ENCODE measurements at regions not wholly inside any gene's neighbourhood (a gene's known extent, or its start where the extent isn't known, plus 50 kb on each side); places are given as distances from the start of the nearest gene placed in this dataset.

DNA sequence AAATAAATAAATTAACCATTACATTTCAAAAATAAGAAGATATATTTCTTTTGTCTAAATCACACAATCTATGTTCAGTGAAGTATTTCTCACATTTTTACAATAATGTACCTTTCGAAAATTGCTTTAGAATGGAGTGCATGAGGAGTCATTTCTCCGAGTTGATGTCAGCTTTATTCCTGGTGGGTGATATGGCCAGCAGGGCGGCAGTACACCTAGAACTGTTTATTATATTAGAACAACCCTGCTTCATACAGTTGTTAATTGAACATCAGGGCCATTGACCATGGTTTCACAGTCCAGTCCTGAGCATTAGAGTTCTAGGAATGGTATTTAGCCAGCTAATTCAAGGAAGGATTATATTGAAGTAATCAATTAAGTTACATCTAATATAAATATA is 696.3 kb upstream of the SLC10A2 start:
- no peaks in the 10 kb centered on the region for H3K27me3 Mint-ChIP-seq
- H3K4me3 Mint-ChIP-seq: no peak overlapping the region
- no peaks in the 10 kb centered on the region for H3K4me1 Mint-ChIP-seq
- peaks cover 0 to 4% (median 0%) of the 10 kb centered on the region in 7 donors for H3K9me3 Mint-ChIP-seq
- no peaks in the 10 kb centered on the region for H3K36me3 Mint-ChIP-seq
- no peak overlapping the region for H3K27ac Mint-ChIP-seq
- ATAC-seq (ENCODE audit: low read depth in 2 of 2): no peak
- no peak for DNase-seq

DNA sequence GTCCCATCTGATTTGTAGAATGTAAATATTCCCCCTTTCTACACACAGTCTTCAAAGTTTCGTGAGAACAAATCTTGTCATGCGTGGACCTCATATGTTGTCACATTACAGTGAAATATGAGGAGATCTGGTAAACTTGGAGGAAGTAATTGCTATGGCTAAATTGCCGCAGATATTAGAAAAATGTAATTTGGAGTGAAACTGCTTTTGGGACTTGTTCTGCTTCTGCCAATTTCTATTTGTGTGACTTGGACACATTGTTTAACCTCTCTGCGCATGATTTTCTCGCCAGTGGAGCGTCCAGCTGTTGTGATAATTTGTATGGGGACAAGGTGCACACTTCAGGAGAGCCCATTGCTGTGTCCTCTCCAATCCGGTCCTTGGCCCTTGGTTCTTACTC is 693.1 kb upstream of the SLC10A2 start:
- H3K4me1 Mint-ChIP-seq: no peaks in the 10 kb centered on the region
- no peak overlapping the region for H3K27ac Mint-ChIP-seq
- H3K4me3 Mint-ChIP-seq: no peak overlapping the region
- ATAC-seq (ENCODE audit: low read depth in 2 of 2) (no peak), DNase-seq (no peak)
- peaks cover 0 to 4% (median 0%) of the 10 kb centered on the region in 7 donors for H3K9me3 Mint-ChIP-seq
- no peaks in the 10 kb centered on the region for H3K36me3 Mint-ChIP-seq
- no peaks in the 10 kb centered on the region for H3K27me3 Mint-ChIP-seq

DNA sequence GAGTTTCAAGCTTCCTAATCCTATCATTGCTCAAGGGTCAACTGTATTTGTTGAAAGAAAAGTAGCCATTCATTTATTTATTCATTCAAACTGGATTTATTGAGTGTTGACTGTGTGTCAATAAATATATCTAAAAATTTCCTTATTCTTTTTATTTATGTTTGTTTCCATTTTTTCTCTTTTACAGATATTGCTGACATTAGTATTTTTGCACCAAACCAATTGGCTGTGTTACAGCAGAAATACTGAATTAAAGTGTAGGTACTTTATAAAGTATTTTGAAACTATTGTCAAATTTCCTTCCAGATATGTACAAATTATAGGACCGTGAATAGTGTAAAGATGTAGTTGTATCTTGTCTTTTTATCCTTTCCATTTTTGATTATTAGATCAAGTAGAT is 692.0 kb upstream of the SLC10A2 start:
- Mint-ChIP-seq H3K4me3 (no peak overlapping the region), H3K9me3 (peaks cover 0 to 4% (median 0%) of the 10 kb centered on the region in 7 donors), H3K4me1 (no peaks in the 10 kb centered on the region), H3K27ac (no peak overlapping the region), H3K36me3 (no peaks in the 10 kb centered on the region), H3K27me3 (no peaks in the 10 kb centered on the region)
- DNase-seq: no peak
- ATAC-seq (ENCODE audit: low read depth in 2 of 2): no peak

DNA sequence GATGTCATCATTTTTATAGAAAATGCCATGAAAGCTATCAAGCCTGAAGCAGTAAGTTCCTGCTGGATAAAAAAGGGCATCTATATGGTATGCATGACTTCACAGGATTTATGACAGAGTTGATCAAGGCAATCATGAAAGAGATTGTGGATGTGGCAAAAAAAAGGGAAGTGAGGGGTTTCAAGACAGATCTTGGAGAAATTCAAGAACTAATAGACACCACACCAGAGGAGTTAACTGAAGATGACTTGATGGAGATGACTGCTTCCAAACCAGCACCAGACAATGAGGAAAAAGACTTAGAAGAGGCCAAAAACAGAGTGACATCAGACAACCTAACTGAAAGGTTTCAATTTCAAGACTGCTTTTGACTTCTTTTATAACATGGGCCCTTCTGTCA is 691.1 kb upstream of the SLC10A2 start:
- H3K4me1 Mint-ChIP-seq: no peaks in the 10 kb centered on the region
- H3K27ac Mint-ChIP-seq: no peak overlapping the region
- no peaks in the 10 kb centered on the region for H3K36me3 Mint-ChIP-seq
- H3K27me3 Mint-ChIP-seq: no peaks in the 10 kb centered on the region
- DNase-seq: no peak
- peaks cover 0 to 4% (median 0%) of the 10 kb centered on the region in 7 donors for H3K9me3 Mint-ChIP-seq
- no peak for ATAC-seq (ENCODE audit: low read depth in 2 of 2)
- no peak overlapping the region for H3K4me3 Mint-ChIP-seq

DNA sequence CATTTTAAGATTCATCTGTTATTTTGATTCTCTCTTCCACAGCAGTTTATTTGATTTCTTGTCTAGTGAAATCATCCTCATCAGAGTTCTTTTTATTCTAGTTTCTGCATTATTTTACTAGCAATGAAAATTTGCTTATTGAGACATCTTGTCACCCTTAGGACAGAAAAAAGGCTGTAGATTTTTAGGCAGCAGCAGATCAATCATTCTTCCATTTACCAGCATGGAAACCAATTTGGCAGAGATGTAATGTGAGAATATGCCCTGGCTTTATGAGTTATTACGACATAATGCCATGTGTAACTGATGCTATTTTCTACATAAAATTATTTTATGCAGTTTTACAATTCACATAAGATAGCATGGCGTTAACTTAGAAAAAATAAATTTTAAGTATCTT is 688.6 kb upstream of the SLC10A2 start:
- H3K27me3 Mint-ChIP-seq: no peaks in the 10 kb centered on the region
- no peaks in the 10 kb centered on the region for H3K36me3 Mint-ChIP-seq

DNA sequence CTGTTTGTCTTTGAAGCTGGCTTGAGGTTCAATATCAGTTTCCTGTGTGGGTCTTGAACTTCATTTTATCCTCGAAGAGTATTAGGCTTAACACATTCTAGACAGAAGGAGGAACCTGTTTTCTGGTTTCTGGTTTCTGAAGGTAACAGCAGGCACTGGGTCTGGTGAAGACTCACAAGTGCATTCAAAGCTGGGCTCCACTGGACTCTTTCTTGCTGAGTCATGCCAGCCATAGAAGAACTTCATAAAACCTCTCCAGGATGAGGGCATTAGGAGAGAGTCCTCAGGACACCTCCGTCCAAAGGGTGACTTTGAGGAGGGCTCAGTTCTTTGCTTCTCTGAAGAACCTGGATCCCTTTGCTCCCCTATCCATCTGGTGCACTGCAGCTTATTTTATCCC is 668.6 kb upstream of the SLC10A2 start:
- Mint-ChIP-seq H3K4me1 (no peaks in the 10 kb centered on the region), H3K36me3 (no peaks in the 10 kb centered on the region), H3K27ac (no peak overlapping the region), H3K4me3 (no peak overlapping the region), H3K9me3 (peaks cover 0 to 1% (median 0%) of the 10 kb centered on the region in 7 donors), H3K27me3 (no peaks in the 10 kb centered on the region)
- DNase-seq (no peak), ATAC-seq (ENCODE audit: low read depth in 2 of 2) (no peak)

More for the DNA sequence above, 688.6 kb upstream of the SLC10A2 start:
- Mint-ChIP-seq H3K4me1 (no peaks in the 10 kb centered on the region), H3K27ac (no peak overlapping the region), H3K9me3 (peaks cover 0 to 2% (median 0%) of the 10 kb centered on the region in 7 donors), H3K4me3 (no peak overlapping the region)
- ATAC-seq (ENCODE audit: low read depth in 2 of 2): no peak
- DNase-seq: no peak

DNA sequence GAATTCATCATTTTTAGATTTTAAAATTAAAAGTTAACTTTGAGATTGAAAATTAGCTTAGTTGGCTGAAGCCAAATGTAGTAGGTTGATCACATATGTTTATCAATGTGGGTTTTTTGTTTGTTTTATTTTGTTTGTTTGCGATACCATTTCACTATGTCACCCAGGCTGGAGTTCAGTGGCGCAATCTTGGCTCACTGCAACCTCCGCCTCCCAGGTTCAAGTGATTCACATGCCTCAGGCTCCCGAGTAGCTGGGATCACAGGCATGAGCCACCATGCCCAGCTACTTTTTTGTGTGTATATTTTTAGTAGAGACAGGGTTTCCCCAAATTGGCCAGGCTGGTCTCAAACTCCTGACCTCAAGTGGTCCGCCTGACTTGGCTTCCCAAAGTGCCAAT is 665.7 kb upstream of the SLC10A2 start:
- Mint-ChIP-seq H3K4me1 (no peaks in the 10 kb centered on the region), H3K9me3 (peaks cover 0 to 4% (median 0%) of the 10 kb centered on the region in 7 donors), H3K27me3 (no peaks in the 10 kb centered on the region), H3K36me3 (no peaks in the 10 kb centered on the region), H3K27ac (no peak overlapping the region), H3K4me3 (no peak overlapping the region)
- ATAC-seq (ENCODE audit: low read depth in 2 of 2): no peak
- DNase-seq: no peak

GRCh38 chr13:103730407-103730806 is 664.2 kb upstream of the SLC10A2 start:
- no peaks in the 10 kb centered on the region for H3K27me3 Mint-ChIP-seq
- no peak overlapping the region for H3K27ac Mint-ChIP-seq
- no peaks in the 10 kb centered on the region for H3K36me3 Mint-ChIP-seq

GRCh38 chr13:103726808-103727207 is 660.6 kb upstream of the SLC10A2 start:
- Mint-ChIP-seq H3K9me3 (peaks cover 0 to 2% (median 0%) of the 10 kb centered on the region in 7 donors), H3K4me3 (no peak overlapping the region), H3K27me3 (no peaks in the 10 kb centered on the region), H3K27ac (no peak overlapping the region), H3K36me3 (no peaks in the 10 kb centered on the region), H3K4me1 (no peaks in the 10 kb centered on the region)
- DNase-seq: no peak
- no peak for ATAC-seq (ENCODE audit: low read depth in 2 of 2)

More at GRCh38 chr13:103730407-103730806, 664.2 kb upstream of the SLC10A2 start:
- peaks cover 0 to 4% (median 0%) of the 10 kb centered on the region in 7 donors for H3K9me3 Mint-ChIP-seq
- H3K4me3 Mint-ChIP-seq: no peak overlapping the region
- DNase-seq (no peak), ATAC-seq (ENCODE audit: low read depth in 2 of 2) (no peak)
- no peaks in the 10 kb centered on the region for H3K4me1 Mint-ChIP-seq

- no peak for DNase-seq
- Mint-ChIP-seq H3K9me3 (peaks cover 0 to 3% (median 0%) of the 10 kb centered on the region in 7 donors), H3K4me3 (no peak overlapping the region), H3K27me3 (no peaks in the 10 kb centered on the region), H3K4me1 (no peaks in the 10 kb centered on the region), H3K27ac (no peak overlapping the region), H3K36me3 (no peaks in the 10 kb centered on the region)
- ATAC-seq (ENCODE audit: low read depth in 2 of 2): no peak
Observed at GRCh38 chr13:103716718-103717117, 650.5 kb upstream of the SLC10A2 start.

GRCh38 chr13:103715335-103715734 is 649.1 kb upstream of the SLC10A2 start:
- H3K36me3 Mint-ChIP-seq: no peaks in the 10 kb centered on the region
- H3K27ac Mint-ChIP-seq: no peak overlapping the region
- H3K9me3 Mint-ChIP-seq: peaks cover 0 to 4% (median 0%) of the 10 kb centered on the region in 7 donors
- DNase-seq (no peak), ATAC-seq (ENCODE audit: low read depth in 2 of 2) (no peak)
- no peak overlapping the region for H3K4me3 Mint-ChIP-seq
- H3K27me3 Mint-ChIP-seq: no peaks in the 10 kb centered on the region
- H3K4me1 Mint-ChIP-seq: no peaks in the 10 kb centered on the region

- no peaks in the 10 kb centered on the region for H3K4me1 Mint-ChIP-seq
- H3K36me3 Mint-ChIP-seq: no peaks in the 10 kb centered on the region
- peaks cover 0 to 12% (median 2%) of the 10 kb centered on the region in 7 donors for H3K9me3 Mint-ChIP-seq
- no peak for ATAC-seq (ENCODE audit: low read depth in 2 of 2)
- no peak for DNase-seq
- H3K27me3 Mint-ChIP-seq: no peaks in the 10 kb centered on the region
- peak overlapping the region in 1 of 6 donors; percentile 22 for H3K27ac Mint-ChIP-seq
- no peak overlapping the region for H3K4me3 Mint-ChIP-seq
Observed at GRCh38 chr13:103703246-103703645, 637.0 kb upstream of the SLC10A2 start.

DNA sequence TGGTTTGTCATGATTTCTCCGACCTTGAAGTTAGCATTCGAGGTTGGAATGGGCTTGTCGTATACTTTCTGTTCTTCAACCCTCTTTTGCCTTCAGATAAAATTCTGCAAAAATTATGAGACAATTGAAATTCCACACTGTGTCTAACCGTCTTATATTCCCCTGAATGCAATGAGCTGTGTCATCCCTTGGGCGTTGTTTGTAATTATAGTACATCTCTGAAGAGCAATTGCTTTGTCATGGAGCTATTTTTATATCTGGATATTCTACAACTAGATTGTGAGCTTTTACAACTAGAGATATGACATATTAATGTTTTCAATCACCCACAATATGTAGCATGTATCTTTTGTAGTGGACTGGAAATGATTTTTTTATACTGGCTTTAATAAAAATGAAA is 631.8 kb upstream of the SLC10A2 start:
- Mint-ChIP-seq H3K4me3 (no peak overlapping the region), H3K27ac (no peak overlapping the region), H3K9me3 (peaks cover 0 to 5% (median 0%) of the 10 kb centered on the region in 7 donors), H3K27me3 (no peaks in the 10 kb centered on the region), H3K36me3 (no peaks in the 10 kb centered on the region), H3K4me1 (no peaks in the 10 kb centered on the region)
- ATAC-seq (ENCODE audit: low read depth in 2 of 2) (no peak), DNase-seq (no peak)

DNA sequence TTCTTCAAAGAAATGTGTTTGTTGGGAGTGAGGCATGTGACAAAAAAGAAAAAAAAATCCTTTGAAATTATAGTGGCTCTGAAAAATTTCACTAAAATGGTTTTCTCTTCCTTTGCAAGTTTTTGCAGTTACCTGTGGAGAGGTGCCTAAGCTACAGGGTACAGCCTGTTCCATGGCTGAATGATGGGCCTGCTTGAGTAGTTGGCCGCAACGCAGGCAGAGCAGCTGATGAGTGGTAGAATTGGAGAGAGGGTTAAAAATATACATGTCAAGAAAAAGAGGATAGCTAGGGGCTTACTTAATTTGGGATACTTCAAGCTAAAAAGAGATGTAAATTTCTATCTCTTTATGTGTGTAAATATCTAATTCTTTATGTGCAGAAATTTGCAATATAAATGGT is 629.1 kb upstream of the SLC10A2 start:
- Mint-ChIP-seq H3K36me3 (no peaks in the 10 kb centered on the region), H3K27ac (no peak overlapping the region), H3K27me3 (no peaks in the 10 kb centered on the region), H3K9me3 (peaks cover 0 to 5% (median 0%) of the 10 kb centered on the region in 7 donors), H3K4me3 (no peak overlapping the region), H3K4me1 (no peaks in the 10 kb centered on the region)
- no peak for ATAC-seq (ENCODE audit: low read depth in 2 of 2)
- no peak for DNase-seq

DNA sequence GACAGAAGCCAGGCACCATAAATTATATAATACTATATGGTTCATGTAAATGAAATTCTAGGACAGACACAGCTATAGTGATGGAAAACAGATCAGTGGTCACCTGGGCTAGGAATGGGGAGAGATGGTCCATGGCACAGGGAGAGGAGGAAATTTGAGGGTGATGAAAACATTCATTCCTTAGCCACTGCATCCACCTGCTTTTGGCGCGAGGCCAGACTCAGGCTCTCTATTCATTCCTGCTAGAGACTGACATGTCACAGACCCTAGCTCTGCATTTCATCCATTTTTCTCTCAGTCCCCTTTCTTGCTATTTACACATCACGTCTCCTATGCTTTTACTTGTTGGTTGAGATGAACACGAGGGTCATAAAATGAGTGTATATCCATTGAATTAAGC is 628.3 kb upstream of the SLC10A2 start:
- peaks cover 0 to 5% (median 0%) of the 10 kb centered on the region in 7 donors for H3K9me3 Mint-ChIP-seq
- no peaks in the 10 kb centered on the region for H3K4me1 Mint-ChIP-seq
- H3K27ac Mint-ChIP-seq: no peak overlapping the region
- no peaks in the 10 kb centered on the region for H3K27me3 Mint-ChIP-seq
- no peak for DNase-seq
- no peak for ATAC-seq (ENCODE audit: low read depth in 2 of 2)
- no peak overlapping the region for H3K4me3 Mint-ChIP-seq
- H3K36me3 Mint-ChIP-seq: no peaks in the 10 kb centered on the region

All from naive B cell (primary cell).